Skeletal muscle satellite cell (primary cell): ENCODE measurements at regions not wholly inside any gene's neighbourhood (a gene's known extent, or its start where the extent isn't known, plus 50 kb on each side); places are given as distances from the start of the nearest gene placed in this dataset.

Source experiments
- H3K27me3 ChIP-seq: 2 replicates; pipeline ENCODE4 v1.7.0; 2013; ENCODE audit warnings: low read length; ENCODE audit not compliant: control insufficient read depth, insufficient read depth
- H3K36me3 ChIP-seq: 2 replicates; pipeline ENCODE4 v1.7.0; 2013; ENCODE audit warnings: mild to moderate bottlenecking, control low read depth, low read length; ENCODE audit not compliant: insufficient read depth
- H3K4me1 ChIP-seq: 2 replicates; pipeline ENCODE4 v1.7.0; 2013; ENCODE audit warnings: low read length; ENCODE audit not compliant: control insufficient read depth, insufficient read depth
- H3K4me2 ChIP-seq: 2 replicates; pipeline ENCODE4 v1.7.0; 2013; ENCODE audit warnings: mild to moderate bottlenecking, low read length
- H3K4me3 ChIP-seq: 2 replicates; pipeline ENCODE4 v1.7.0; 2013; ENCODE audit warnings: low read length
- H3K9ac ChIP-seq: 2 replicates; pipeline ENCODE4 v1.7.0; 2013; ENCODE audit warnings: mild to moderate bottlenecking, low read depth, low read length, moderate library complexity
- H3K9me3 ChIP-seq: replicated peaks from 2 replicates; pipeline ENCODE4 v1.7.0; 2013; ENCODE audit warnings: mild to moderate bottlenecking, control low read depth, low read length

- Histone ChIP-seq H3K9me3 (no peaks in the 10 kb centered on the region), H3K4me3 (no peak overlapping the region), H3K36me3 (no peaks in the 10 kb centered on the region), H3K27me3 (no peaks in the 10 kb centered on the region), H3K9ac (no peak overlapping the region), H3K4me1 (no peaks in the 10 kb centered on the region), H3K4me2 (no peak overlapping the region)
These were observed 299.0 kb downstream of the TLR4 start for GRCh38 chr9:118003240-118003639.

- Histone ChIP-seq H3K4me1 (no peaks in the 10 kb centered on the region), H3K36me3 (no peaks in the 10 kb centered on the region), H3K27me3 (no peaks in the 10 kb centered on the region), H3K4me3 (no peak overlapping the region), H3K9ac (no peak overlapping the region), H3K9me3 (no peaks in the 10 kb centered on the region), H3K4me2 (no peak overlapping the region)
These were observed 304.0 kb downstream of the TLR4 start for GRCh38 chr9:118008246-118008645.

- H3K4me2 ChIP-seq, result no peak overlapping the region
- H3K4me3 ChIP-seq, result no peak overlapping the region
- no peaks in the 10 kb centered on the region for H3K9me3 ChIP-seq
- no peaks in the 10 kb centered on the region for H3K4me1 ChIP-seq
- H3K9ac ChIP-seq, result no peak overlapping the region
- no peaks in the 10 kb centered on the region for H3K36me3 ChIP-seq
- no peaks in the 10 kb centered on the region for H3K27me3 ChIP-seq
These were observed 305.4 kb downstream of the TLR4 start for GRCh38 chr9:118009614-118010013.

- H3K9ac ChIP-seq, result no peak overlapping the region
- no peaks in the 10 kb centered on the region for H3K36me3 ChIP-seq
- H3K27me3 ChIP-seq, result no peaks in the 10 kb centered on the region
- H3K4me3 ChIP-seq, result no peak overlapping the region
- no peaks in the 10 kb centered on the region for H3K4me1 ChIP-seq
- H3K4me2 ChIP-seq, result no peak overlapping the region
- H3K9me3 ChIP-seq, result no peaks in the 10 kb centered on the region
These were observed 313.5 kb downstream of the TLR4 start for GRCh38 chr9:118017607-118018122.

- Histone ChIP-seq H3K9me3 (no peaks in the 10 kb centered on the region), H3K4me1 (no peaks in the 10 kb centered on the region), H3K36me3 (no peaks in the 10 kb centered on the region), H3K4me2 (no peak overlapping the region), H3K27me3 (no peaks in the 10 kb centered on the region), H3K4me3 (no peak overlapping the region), H3K9ac (no peak overlapping the region)
These were observed 319.4 kb downstream of the TLR4 start for GRCh38 chr9:118023644-118024043.

GRCh38 chr9:118028225-118028624 lies 324.0 kb downstream of the TLR4 start:
- no peaks in the 10 kb centered on the region for H3K27me3 ChIP-seq
- no peak overlapping the region for H3K4me2 ChIP-seq
- H3K36me3 ChIP-seq, result no peaks in the 10 kb centered on the region
- H3K4me3 ChIP-seq, result no peak overlapping the region
- H3K4me1 ChIP-seq, result no peaks in the 10 kb centered on the region
- H3K9me3 ChIP-seq, result no peaks in the 10 kb centered on the region
- H3K9ac ChIP-seq, result no peak overlapping the region

GRCh38 chr9:118029425-118029824 lies 325.2 kb downstream of the TLR4 start:
- Histone ChIP-seq H3K9me3 (no peaks in the 10 kb centered on the region), H3K36me3 (no peaks in the 10 kb centered on the region), H3K4me3 (no peak overlapping the region), H3K9ac (no peak overlapping the region), H3K4me1 (no peaks in the 10 kb centered on the region), H3K4me2 (no peak overlapping the region), H3K27me3 (no peaks in the 10 kb centered on the region)

- no peaks in the 10 kb centered on the region for H3K27me3 ChIP-seq
- H3K4me1 ChIP-seq, result no peaks in the 10 kb centered on the region
- H3K4me3 ChIP-seq, result no peak overlapping the region
- no peak overlapping the region for H3K4me2 ChIP-seq
- H3K9me3 ChIP-seq, result no peaks in the 10 kb centered on the region
- H3K9ac ChIP-seq, result no peak overlapping the region
- no peaks in the 10 kb centered on the region for H3K36me3 ChIP-seq
These were observed 330.5 kb downstream of the TLR4 start for GRCh38 chr9:118034701-118035100.

GRCh38 chr9:118038713-118039112 lies 334.5 kb downstream of the TLR4 start:
- Histone ChIP-seq H3K4me3 (no peak overlapping the region), H3K4me1 (no peaks in the 10 kb centered on the region), H3K27me3 (no peaks in the 10 kb centered on the region), H3K9ac (no peak overlapping the region), H3K36me3 (no peaks in the 10 kb centered on the region), H3K9me3 (peaks cover 2% of the 10 kb centered on the region), H3K4me2 (no peak overlapping the region)

- no peak overlapping the region for H3K4me3 ChIP-seq
- no peak overlapping the region for H3K9ac ChIP-seq
- H3K4me2 ChIP-seq, result no peak overlapping the region
- no peaks in the 10 kb centered on the region for H3K4me1 ChIP-seq
- no peaks in the 10 kb centered on the region for H3K9me3 ChIP-seq
- H3K27me3 ChIP-seq, result no peaks in the 10 kb centered on the region
- no peaks in the 10 kb centered on the region for H3K36me3 ChIP-seq
These were observed 354.0 kb downstream of the TLR4 start for GRCh38 chr9:118058227-118058626.

GRCh38 chr9:118059484-118060278 lies 355.5 kb downstream of the TLR4 start:
- Histone ChIP-seq H3K9me3 (no peaks in the 10 kb centered on the region), H3K27me3 (no peaks in the 10 kb centered on the region), H3K4me3 (no peak overlapping the region), H3K9ac (no peak overlapping the region), H3K4me1 (no peaks in the 10 kb centered on the region), H3K36me3 (no peaks in the 10 kb centered on the region), H3K4me2 (no peak overlapping the region)

GRCh38 chr9:118083161-118083560 lies 379.0 kb downstream of the TLR4 start:
- no peak overlapping the region for H3K4me3 ChIP-seq
- no peaks in the 10 kb centered on the region for H3K36me3 ChIP-seq
- no peaks in the 10 kb centered on the region for H3K4me1 ChIP-seq
- no peak overlapping the region for H3K4me2 ChIP-seq
- H3K9me3 ChIP-seq, result no peaks in the 10 kb centered on the region
- no peaks in the 10 kb centered on the region for H3K27me3 ChIP-seq
- no peak overlapping the region for H3K9ac ChIP-seq
